GM21526 (cell line): ENCODE measurements at regions not wholly inside any gene's neighbourhood (a gene's known extent, or its start where the extent isn't known, plus 50 kb on each side); places are given as distances from the start of the nearest gene placed in this dataset.
"Not testable (repeated sequence)": the region's sequence is repeated elsewhere in the genome, so short reads cannot be mapped to it uniquely, and the experiment has no call there.

Experiments
- ATAC-seq: cut with Tn5 transposase; IDR thresholded peaks from one replicate; pipeline ENCODE4 v1.9.1; 2021; ENCODE audit warnings: moderate library complexity; ENCODE audit not compliant: unreplicated experiment, low FRiP score

- ATAC-seq = no peak
These were observed 72.2 kb downstream of the CRLF2 start for GRCh38 chrX:1140236-1140681.

GRCh38 chrX:1139185-1139500 lies 73.3 kb downstream of the CRLF2 start:
- ATAC-seq = no peak

GRCh38 chrX:1138476-1139184 lies 73.8 kb downstream of the CRLF2 start:
- ATAC-seq = no peak

GRCh38 chrX:1137531-1137930 lies 74.9 kb downstream of the CRLF2 start:
- no peak for ATAC-seq

- not testable (repeated sequence) for ATAC-seq
These were observed 75.9 kb downstream of the CRLF2 start for GRCh38 chrX:1136582-1136981.

- ATAC-seq = no peak
These were observed 77.5 kb downstream of the CRLF2 start for GRCh38 chrX:1134976-1135375.

- no peak for ATAC-seq
These were observed 78.3 kb downstream of the CRLF2 start for GRCh38 chrX:1134156-1134555.

- ATAC-seq = no peak
These were observed 85.7 kb downstream of the CRLF2 start for GRCh38 chrX:1126738-1127137.

GRCh38 chrX:1124531-1124930 lies 87.9 kb downstream of the CRLF2 start:
- ATAC-seq = no peak

GRCh38 chrX:1122851-1123250 lies 89.6 kb downstream of the CRLF2 start:
- not testable (repeated sequence) for ATAC-seq

- no peak for ATAC-seq
These were observed 93.2 kb downstream of the CRLF2 start for GRCh38 chrX:1119275-1119674.

- no peak for ATAC-seq
These were observed 93.8 kb downstream of the CRLF2 start for GRCh38 chrX:1118572-1119199.

GRCh38 chrX:1115411-1115810 lies 97.0 kb downstream of the CRLF2 start:
- ATAC-seq = not testable (repeated sequence)

GRCh38 chrX:1112321-1112720 lies 100.1 kb downstream of the CRLF2 start:
- no peak for ATAC-seq

GRCh38 chrX:1111601-1112300 lies 100.7 kb downstream of the CRLF2 start:
- no peak for ATAC-seq

- no peak for ATAC-seq
These were observed 102.8 kb downstream of the CRLF2 start for GRCh38 chrX:1109580-1110119.

- no peak for ATAC-seq
These were observed 103.7 kb downstream of the CRLF2 start for GRCh38 chrX:1108501-1109445.

GRCh38 chrX:1106478-1107210 lies 105.8 kb downstream of the CRLF2 start:
- no peak for ATAC-seq

GRCh38 chrX:1105671-1106419 lies 106.6 kb downstream of the CRLF2 start:
- no peak for ATAC-seq
